Astrocyte (in vitro differentiated cells and primary cell): ENCODE measurements at regions not wholly inside any gene's neighbourhood (a gene's known extent, or its start where the extent isn't known, plus 50 kb on each side); places are given as distances from the start of the nearest gene placed in this dataset.

Experiments used
- CTCF ChIP-seq: IDR thresholded peaks from 2 replicates; pipeline ENCODE4 v1.5.1; 2011; ENCODE audit warnings: low read depth, mild to moderate bottlenecking, inconsistent platforms, low read length, moderate library complexity; ENCODE audit not compliant: insufficient read depth
- EZH2 ChIP-seq: IDR thresholded peaks from 2 replicates; pipeline ENCODE4 v1.6.1; 2012; ENCODE audit warnings: mild to moderate bottlenecking, low read length, inconsistent platforms; ENCODE audit not compliant: insufficient read depth

- TF ChIP-seq CTCF, result no peak
- TF ChIP-seq EZH2, result no peak
Observed at GRCh38 chr13:105019073-105019472, 1516.4 kb downstream of the EFNB2 start.
